SKM-1 treated with dmso at 0.1 percent for 144 hours (cell line): ENCODE measurements at regions not wholly inside any gene's neighbourhood (a gene's known extent, or its start where the extent isn't known, plus 50 kb on each side); places are given as distances from the start of the nearest gene placed in this dataset.

ENCODE experiments used
- DNase-seq: peaks from one replicate; lab custom pipeline; 2025; ENCODE audit not compliant: unreplicated experiment; lab: John Stamatoyannopoulos, UW

GRCh38 chr5:5616247-5616895, 193.9 kb downstream of the ICE1 start:
- no peak for DNase-seq

GRCh38 chr5:5615569-5615968, 193.1 kb downstream of the ICE1 start:
- no peak for DNase-seq

- DNase-seq: no peak
Measured at GRCh38 chr5:5613261-5613990, 190.9 kb downstream of the ICE1 start.

GRCh38 chr5:5612096-5612495, 189.6 kb downstream of the ICE1 start:
- DNase-seq: no peak

- DNase-seq: no peak
Measured at GRCh38 chr5:5609935-5610334, 187.5 kb downstream of the ICE1 start.

- DNase-seq: no peak
Measured at GRCh38 chr5:5605170-5605764, 182.8 kb downstream of the ICE1 start.

- DNase-seq: no peak
Measured at GRCh38 chr5:5602554-5602953, 180.1 kb downstream of the ICE1 start.

- DNase-seq: no peak
Measured at GRCh38 chr5:5598547-5599113, 176.2 kb downstream of the ICE1 start.

GRCh38 chr5:5593391-5593790, 170.9 kb downstream of the ICE1 start:
- no peak for DNase-seq

- no peak for DNase-seq
Measured at GRCh38 chr5:5592541-5592940, 170.1 kb downstream of the ICE1 start.

GRCh38 chr5:5591567-5591966, 169.1 kb downstream of the ICE1 start:
- no peak for DNase-seq

GRCh38 chr5:5589857-5590256, 167.4 kb downstream of the ICE1 start:
- DNase-seq: no peak

- DNase-seq: no peak
Measured at GRCh38 chr5:5588887-5589826, 166.7 kb downstream of the ICE1 start.

- DNase-seq: no peak
Measured at GRCh38 chr5:5588386-5588785, 165.9 kb downstream of the ICE1 start.

GRCh38 chr5:5587474-5587873, 165.0 kb downstream of the ICE1 start:
- no peak for DNase-seq

- no peak for DNase-seq
Measured at GRCh38 chr5:5586721-5587120, 164.2 kb downstream of the ICE1 start.

GRCh38 chr5:5585751-5586341, 163.4 kb downstream of the ICE1 start:
- DNase-seq: no peak

- DNase-seq: no peak
Measured at GRCh38 chr5:5584751-5585150, 162.3 kb downstream of the ICE1 start.

- no peak for DNase-seq
Measured at GRCh38 chr5:5584236-5584745, 161.8 kb downstream of the ICE1 start.

GRCh38 chr5:5583832-5584231, 161.4 kb downstream of the ICE1 start:
- no peak for DNase-seq
